Keratinocyte (primary cell): ENCODE measurements at regions not wholly inside any gene's neighbourhood (a gene's known extent, or its start where the extent isn't known, plus 50 kb on each side); places are given as distances from the start of the nearest gene placed in this dataset.

Experiments
- CTCF ChIP-seq, 3 experiments: IDR thresholded peaks in 1 of 3; conservative IDR thresholded peaks in 1 of 3; optimal IDR thresholded peaks in 1 of 3; 2 replicates in 2 of 3; 3 replicates in 1 of 3; pipeline versions ENCODE3 to v1.5.1; 2011; ENCODE audit warnings: low read length in 3 of 3, mild to moderate bottlenecking in 3 of 3, moderate library complexity in 2 of 3, control low read depth in 1 of 3, inconsistent platforms in 1 of 3; ENCODE audit not compliant: insufficient read depth in 2 of 3; ENCODE audit errors: extremely low read depth in 1 of 3
- EZH2 ChIP-seq: IDR thresholded peaks from one replicate; pipeline ENCODE4 v1.6.1; 2012; ENCODE audit warnings: inconsistent platforms, mild to moderate bottlenecking, low read length, moderate library complexity

- no peak for TF ChIP-seq CTCF (optimal IDR thresholded peaks at IDR 0.05 in 1 of 3, IDR thresholded peaks at IDR 0.05 in 1 of 3, conservative IDR thresholded peaks at IDR 0.05 in 1 of 3; ENCODE audit: extremely low read depth in 1 of 3, insufficient read depth in 2 of 3, low read length in 3 of 3)
- no peak for TF ChIP-seq EZH2
Observed at GRCh38 chr5:63141591-63141990, 563.0 kb downstream of the LRRC70 start.
